AG04450 (cell line): ENCODE measurements at regions not wholly inside any gene's neighbourhood (a gene's known extent, or its start where the extent isn't known, plus 50 kb on each side); places are given as distances from the start of the nearest gene placed in this dataset.

Source experiments
- CTCF ChIA-PET: fragments of 300-600, 350-600 bp; formaldehyde crosslinking; extraction: SDS; loops from one replicate; lab custom pipeline; 2022; ENCODE audit warnings: antibody characterized with exemption, inconsistent platforms; lab: Charles Lee
- POLR2A ChIA-PET: fragments of 350-600 bp; formaldehyde crosslinking; extraction: SDS; loops from one replicate; lab custom pipeline; 2021; ENCODE audit warnings: antibody characterized with exemption, inconsistent platforms; lab: Yijun Ruan, JAX
- DNase-seq: peaks from one replicate; pipeline ENCODE4 v3.0.0-alpha.2; 2011; ENCODE audit warnings: low read depth, low spot score
- H3K27ac ChIP-seq: one replicate; pipeline ENCODE4 v1.5.1; 2012; ENCODE audit warnings: low read depth, low read length, control low read depth
- H3K27me3 ChIP-seq: one replicate; pipeline ENCODE4 v1.6.0; 2012; ENCODE audit warnings: low read length; ENCODE audit not compliant: control insufficient read depth, insufficient read depth
- H3K4me3 ChIP-seq: 2 replicates; pipeline ENCODE4 v1.5.1; 2011; ENCODE audit warnings: mild to moderate bottlenecking, low read depth, low read length, control low read depth
- H3K9me3 ChIP-seq: 2 replicates; pipeline ENCODE4 v1.5.1; 2012; ENCODE audit warnings: low read length; ENCODE audit not compliant: control insufficient read depth, insufficient read depth
- CTCF ChIP-seq: IDR thresholded peaks from 2 replicates; pipeline ENCODE4 v1.5.1; 2011; ENCODE audit warnings: low read depth, low read length, control low read depth, inconsistent platforms

GRCh38 chr4:72987741-72988729 lies 81.5 kb downstream of the COX18 start:
- Histone ChIP-seq H3K27ac (no peak overlapping the region), H3K27me3 (no peaks in the 10 kb centered on the region), H3K9me3 (no peaks in the 10 kb centered on the region), H3K4me3 (no peak overlapping the region)
- no peak for DNase-seq
- ChIA-PET CTCF (no interaction called here), POLR2A (no interaction called here)
- TF ChIP-seq CTCF: no peak

- DNase-seq: no peak
- no peaks in the 10 kb centered on the region for H3K9me3 ChIP-seq
- ChIA-PET POLR2A (no interaction called here), CTCF (no interaction called here)
- TF ChIP-seq CTCF: no peak
- H3K27ac ChIP-seq: no peak overlapping the region
- no peak overlapping the region for H3K4me3 ChIP-seq
- no peaks in the 10 kb centered on the region for H3K27me3 ChIP-seq
These were observed 85.2 kb downstream of the COX18 start for GRCh38 chr4:72984351-72984750.

- H3K27me3 ChIP-seq: no peaks in the 10 kb centered on the region
- POLR2A ChIA-PET: no interaction called here
- DNase-seq: no peak
- no peak overlapping the region for H3K27ac ChIP-seq
- CTCF ChIA-PET: no interaction called here
- TF ChIP-seq CTCF: no peak
- no peak overlapping the region for H3K4me3 ChIP-seq
- no peaks in the 10 kb centered on the region for H3K9me3 ChIP-seq
These were observed 85.8 kb downstream of the COX18 start for GRCh38 chr4:72983709-72984108.

GRCh38 chr4:72977936-72978485 lies 91.5 kb downstream of the COX18 start:
- no peak for DNase-seq
- POLR2A ChIA-PET: no interaction called here

More at GRCh38 chr4:72977936-72978485, 91.5 kb downstream of the COX18 start:
- no peak for TF ChIP-seq CTCF
- no peak overlapping the region for H3K27ac ChIP-seq
- H3K9me3 ChIP-seq: no peaks in the 10 kb centered on the region
- H3K27me3 ChIP-seq: no peaks in the 10 kb centered on the region
- CTCF ChIA-PET: no interaction called here
- no peak overlapping the region for H3K4me3 ChIP-seq
